Breast epithelium (tissue), 3 donors: ENCODE measurements at regions not wholly inside any gene's neighbourhood (a gene's known extent, or its start where the extent isn't known, plus 50 kb on each side); places are given as distances from the start of the nearest gene placed in this dataset.

Experiments used
- POLR2A ChIP-seq: fragments of 450-650 bp; IDR thresholded peaks from one replicate; pipeline ENCODE4 v1.6.1; 2016; ENCODE audit warnings: antibody characterized with exemption, mild to moderate bottlenecking, moderate library complexity
- TF ChIP-seq, protein P1 (sequence below), 3 donors: fragments of 450-650 bp; IDR thresholded peaks; one replicate each; pipeline ENCODE4 v1.5.1; 2016 to 2017; ENCODE audit warnings: antibody characterized with exemption in 3 of 3, mild to moderate bottlenecking in 3 of 3, moderate library complexity in 3 of 3

DNA sequence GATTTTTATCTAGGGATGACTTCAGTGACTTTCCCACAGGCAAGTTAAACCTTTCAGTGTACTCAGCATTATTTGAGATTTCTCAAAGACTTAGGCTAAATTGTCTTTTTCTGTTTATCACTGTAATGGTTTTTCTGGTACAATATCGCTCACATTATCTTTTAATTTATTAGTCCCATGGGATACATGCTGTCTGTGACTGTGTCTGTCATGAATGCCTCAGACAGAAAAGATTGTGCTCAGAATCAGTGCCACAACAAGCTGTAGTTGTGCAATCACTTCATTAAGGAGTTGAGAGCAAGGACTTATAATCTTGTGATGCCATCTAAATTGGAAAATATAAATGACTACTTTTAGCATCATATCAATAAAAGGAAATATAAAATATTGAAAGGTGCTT, 2374.2 kb upstream of the RAG2 start:
- TF ChIP-seq POLR2A, result no peak
- TF ChIP-seq, protein P1, sequence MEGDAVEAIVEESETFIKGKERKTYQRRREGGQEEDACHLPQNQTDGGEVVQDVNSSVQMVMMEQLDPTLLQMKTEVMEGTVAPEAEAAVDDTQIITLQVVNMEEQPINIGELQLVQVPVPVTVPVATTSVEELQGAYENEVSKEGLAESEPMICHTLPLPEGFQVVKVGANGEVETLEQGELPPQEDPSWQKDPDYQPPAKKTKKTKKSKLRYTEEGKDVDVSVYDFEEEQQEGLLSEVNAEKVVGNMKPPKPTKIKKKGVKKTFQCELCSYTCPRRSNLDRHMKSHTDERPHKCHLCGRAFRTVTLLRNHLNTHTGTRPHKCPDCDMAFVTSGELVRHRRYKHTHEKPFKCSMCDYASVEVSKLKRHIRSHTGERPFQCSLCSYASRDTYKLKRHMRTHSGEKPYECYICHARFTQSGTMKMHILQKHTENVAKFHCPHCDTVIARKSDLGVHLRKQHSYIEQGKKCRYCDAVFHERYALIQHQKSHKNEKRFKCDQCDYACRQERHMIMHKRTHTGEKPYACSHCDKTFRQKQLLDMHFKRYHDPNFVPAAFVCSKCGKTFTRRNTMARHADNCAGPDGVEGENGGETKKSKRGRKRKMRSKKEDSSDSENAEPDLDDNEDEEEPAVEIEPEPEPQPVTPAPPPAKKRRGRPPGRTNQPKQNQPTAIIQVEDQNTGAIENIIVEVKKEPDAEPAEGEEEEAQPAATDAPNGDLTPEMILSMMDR (IDR thresholded peaks at IDR 0.05), result no peak
